ENCODE measurements at regions not wholly inside any gene's neighbourhood (a gene's known extent, or its start where the extent isn't known, plus 50 kb on each side); places are given as distances from the start of the nearest gene placed in this dataset.

DNA sequence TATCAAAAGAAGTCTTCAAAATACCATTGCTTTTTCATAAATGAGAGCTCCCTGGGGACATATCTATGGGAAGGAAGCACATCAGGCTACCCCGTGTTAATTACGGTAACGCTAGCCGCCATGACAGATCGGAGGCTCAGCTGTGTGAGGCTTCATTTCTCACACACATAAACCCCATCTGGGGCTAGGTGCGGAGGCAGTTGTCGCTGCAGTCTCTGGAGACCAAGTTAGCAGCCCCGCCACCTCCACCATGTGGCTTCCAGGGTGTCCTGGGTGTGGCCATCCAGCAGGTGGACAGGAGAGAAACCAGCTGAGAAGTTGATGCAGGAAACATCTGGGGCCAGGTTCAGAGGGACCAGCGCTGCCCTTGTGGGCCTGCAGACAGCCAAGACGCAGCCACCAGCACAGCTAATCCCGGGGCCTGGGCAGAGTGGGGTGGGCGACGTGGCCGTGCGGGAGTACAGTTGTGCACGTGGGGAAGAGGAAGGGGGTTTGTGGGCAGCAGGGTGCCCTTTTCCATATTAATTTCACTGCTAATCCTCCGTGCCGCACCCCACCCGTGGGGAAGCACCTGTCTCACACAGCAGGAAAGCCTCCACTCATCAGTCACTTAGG lies 426.5 kb downstream of the IRX1 start:
- DNase-seq: no peak
- H3K27me3 ChIP-seq: no peaks in the 10 kb centered on the region
- no peaks in the 10 kb centered on the region for H3K9me3 ChIP-seq
- H3K4me3 ChIP-seq: no peak overlapping the region
- H3K4me1 ChIP-seq (ENCODE audit: insufficient read depth): no peaks in the 10 kb centered on the region
- TF ChIP-seq, protein P1, sequence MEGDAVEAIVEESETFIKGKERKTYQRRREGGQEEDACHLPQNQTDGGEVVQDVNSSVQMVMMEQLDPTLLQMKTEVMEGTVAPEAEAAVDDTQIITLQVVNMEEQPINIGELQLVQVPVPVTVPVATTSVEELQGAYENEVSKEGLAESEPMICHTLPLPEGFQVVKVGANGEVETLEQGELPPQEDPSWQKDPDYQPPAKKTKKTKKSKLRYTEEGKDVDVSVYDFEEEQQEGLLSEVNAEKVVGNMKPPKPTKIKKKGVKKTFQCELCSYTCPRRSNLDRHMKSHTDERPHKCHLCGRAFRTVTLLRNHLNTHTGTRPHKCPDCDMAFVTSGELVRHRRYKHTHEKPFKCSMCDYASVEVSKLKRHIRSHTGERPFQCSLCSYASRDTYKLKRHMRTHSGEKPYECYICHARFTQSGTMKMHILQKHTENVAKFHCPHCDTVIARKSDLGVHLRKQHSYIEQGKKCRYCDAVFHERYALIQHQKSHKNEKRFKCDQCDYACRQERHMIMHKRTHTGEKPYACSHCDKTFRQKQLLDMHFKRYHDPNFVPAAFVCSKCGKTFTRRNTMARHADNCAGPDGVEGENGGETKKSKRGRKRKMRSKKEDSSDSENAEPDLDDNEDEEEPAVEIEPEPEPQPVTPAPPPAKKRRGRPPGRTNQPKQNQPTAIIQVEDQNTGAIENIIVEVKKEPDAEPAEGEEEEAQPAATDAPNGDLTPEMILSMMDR (IDR thresholded peaks at IDR 0.05): no peak
- no peak for TF ChIP-seq POLR2A (IDR thresholded peaks at IDR 0.05)
- TF ChIP-seq EP300 (IDR thresholded peaks at IDR 0.05): no peak
- intact Hi-C loops (cut with DNase I): no loop called here
- no peaks in the 10 kb centered on the region for H3K36me3 ChIP-seq
- no peak overlapping the region for H3K27ac ChIP-seq
- WGBS, 3 donors: 87 to 90% (median 87%) methylated on average over 19 of the region's 19 CpGs

DNA sequence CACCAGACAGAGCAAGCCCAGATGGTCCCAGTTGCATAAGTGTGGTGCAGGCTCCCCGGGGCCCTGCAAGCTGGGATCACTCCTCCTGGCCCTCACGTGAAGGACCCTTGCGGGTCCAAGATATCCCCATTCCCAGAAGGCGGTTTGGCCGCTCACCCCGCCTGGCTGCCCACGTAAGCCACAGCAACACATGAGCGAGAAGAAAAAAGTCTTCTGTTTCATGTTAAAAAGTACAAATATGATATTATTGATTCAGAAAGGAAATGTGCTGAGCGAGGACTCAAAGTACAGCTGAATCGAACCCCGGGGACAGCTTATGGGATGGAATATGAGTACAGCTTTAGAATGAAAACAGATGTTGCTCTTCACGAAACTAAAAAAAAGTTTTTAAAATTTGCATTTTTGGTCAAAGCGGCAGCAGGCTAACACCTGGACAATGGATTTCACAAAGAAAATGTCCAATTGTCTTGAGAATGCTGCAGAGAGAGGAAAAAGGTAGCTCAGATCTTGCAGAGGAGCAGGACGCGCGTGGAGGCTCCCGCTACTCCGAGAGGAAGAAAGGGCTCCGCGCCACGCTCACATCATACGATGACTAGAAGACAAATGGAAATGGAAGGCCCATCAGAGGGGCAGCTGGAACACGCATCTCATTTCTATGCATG lies 427.6 kb downstream of the IRX1 start:
- 84 to 89% (median 85%) methylated on average over 23 of the region's 23 CpGs for WGBS, 3 donors
- DNase-seq: no peak
- no peaks in the 10 kb centered on the region for H3K9me3 ChIP-seq
- H3K36me3 ChIP-seq: no peaks in the 10 kb centered on the region
- TF ChIP-seq EP300 (IDR thresholded peaks at IDR 0.05): no peak
- TF ChIP-seq POLR2A (IDR thresholded peaks at IDR 0.05): no peak
- TF ChIP-seq, protein P1 (IDR thresholded peaks at IDR 0.05): no peak
- no peak overlapping the region for H3K27ac ChIP-seq
- H3K4me1 ChIP-seq (ENCODE audit: insufficient read depth): no peaks in the 10 kb centered on the region
- H3K4me3 ChIP-seq: no peak overlapping the region
- intact Hi-C loops (cut with DNase I): no loop called here
- no peaks in the 10 kb centered on the region for H3K27me3 ChIP-seq

DNA sequence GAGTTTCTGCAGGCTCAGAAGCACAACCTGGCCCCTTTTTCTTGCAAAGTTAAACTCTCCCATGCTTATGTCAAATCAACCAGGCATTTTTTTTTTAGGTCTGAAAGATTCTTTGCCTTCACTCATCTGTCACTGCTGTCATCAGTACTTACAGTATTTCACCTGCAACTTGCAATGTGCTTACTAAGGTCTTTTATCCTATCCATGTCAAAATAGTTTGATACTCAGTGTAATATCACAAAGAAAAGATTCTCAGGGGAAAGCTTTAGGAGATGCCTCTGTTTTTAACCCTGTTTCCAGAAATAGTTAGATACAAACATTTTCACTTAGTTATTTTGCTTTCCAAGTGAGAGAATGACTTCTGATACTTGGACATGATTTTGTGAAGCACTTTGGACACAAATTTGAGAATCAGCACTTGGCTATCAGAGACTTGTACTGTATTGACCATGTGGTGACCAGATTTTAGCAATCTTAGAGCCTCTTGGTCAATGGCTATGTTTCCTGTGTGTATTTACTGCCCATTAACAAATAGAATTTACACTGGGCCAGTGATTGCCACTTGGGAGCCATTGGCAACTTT lies 428.2 kb downstream of the IRX1 start:
- no peaks in the 10 kb centered on the region for H3K4me1 ChIP-seq (ENCODE audit: insufficient read depth)
- no peaks in the 10 kb centered on the region for H3K27me3 ChIP-seq
- no peak overlapping the region for H3K27ac ChIP-seq
- DNase-seq: no peak
- no peaks in the 10 kb centered on the region for H3K36me3 ChIP-seq
- intact Hi-C loops (cut with DNase I): no loop called here
- no peak overlapping the region for H3K4me3 ChIP-seq
- H3K9me3 ChIP-seq: no peaks in the 10 kb centered on the region
- TF ChIP-seq, protein P1 (IDR thresholded peaks at IDR 0.05): no peak
- TF ChIP-seq POLR2A (IDR thresholded peaks at IDR 0.05): no peak
- no peak for TF ChIP-seq EP300 (IDR thresholded peaks at IDR 0.05)

DNA sequence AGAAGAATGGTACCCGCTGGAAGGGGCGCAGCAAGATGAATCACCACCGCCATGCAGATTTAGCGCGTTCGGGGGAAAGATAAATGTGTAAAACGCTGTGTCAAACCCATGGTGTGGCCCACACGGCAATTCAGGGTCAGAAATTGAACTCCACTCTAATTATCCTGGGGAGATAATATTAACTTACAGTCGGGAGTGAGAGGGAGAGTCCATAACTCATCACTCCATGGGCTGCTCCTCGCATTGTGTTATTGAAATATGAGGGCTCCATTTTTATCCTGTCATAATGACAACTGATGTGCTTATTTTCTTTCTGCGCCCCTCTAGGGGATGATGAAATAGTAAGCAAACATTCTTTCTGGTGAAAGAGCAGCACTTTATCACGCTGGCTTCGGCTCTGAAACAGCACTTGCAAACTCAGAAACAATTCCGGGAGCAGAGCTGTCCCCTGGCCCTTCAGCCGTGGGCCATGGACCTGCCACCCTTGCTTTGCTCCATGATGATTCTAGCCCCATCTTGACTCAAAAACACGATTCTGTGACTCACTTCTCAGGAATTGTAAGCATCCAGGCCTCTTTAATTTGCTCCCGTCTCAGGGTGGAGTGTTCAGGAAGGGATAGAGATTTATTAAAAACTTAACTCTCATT lies 431.6 kb downstream of the IRX1 start:
- WGBS, 3 donors: 12 to 31% (median 14%) methylated on average over 17 of the region's 17 CpGs
- H3K27ac ChIP-seq: no peak overlapping the region
- H3K27me3 ChIP-seq: no peaks in the 10 kb centered on the region
- no peak for DNase-seq
- H3K4me1 ChIP-seq (ENCODE audit: insufficient read depth): no peaks in the 10 kb centered on the region
- H3K36me3 ChIP-seq: no peaks in the 10 kb centered on the region
- H3K9me3 ChIP-seq: no peaks in the 10 kb centered on the region
- intact Hi-C loops (cut with DNase I): no loop called here
- no peak overlapping the region for H3K4me3 ChIP-seq
- TF ChIP-seq, protein P1 (IDR thresholded peaks at IDR 0.05): no peak
- TF ChIP-seq EP300 (IDR thresholded peaks at IDR 0.05) (no peak), POLR2A (IDR thresholded peaks at IDR 0.05) (no peak)

Data from ovary (tissue), 7 donors.